ENCODE measurements at regions not wholly inside any gene's neighbourhood (a gene's known extent, or its start where the extent isn't known, plus 50 kb on each side); places are given as distances from the start of the nearest gene placed in this dataset.

GRCh38 chr2:66827851-66828250 is 392.9 kb downstream of the MEIS1 start:
- ChIA-PET POLR2A (ENCODE audit: unreplicated experiment) (no interaction called here), CTCF (no interaction called here)
- no peaks in the 10 kb centered on the region; the same call in 1 of the 2 replicates for H3K9me3 ChIP-seq (ENCODE audit: insufficient read depth, low read depth)
- no TSS peak for BruUV-seq (replicated peaks)
- H2AFZ ChIP-seq: no peak overlapping the region
- no peaks in the 10 kb centered on the region for H3K27me3 ChIP-seq (ENCODE audit: insufficient read depth, low read depth)
- H4K20me1 ChIP-seq (ENCODE audit: insufficient read depth): no peaks in the 10 kb centered on the region
- no peaks in the 10 kb centered on the region for H3F3A ChIP-seq (ENCODE audit: insufficient read depth, low read depth)
- no peak overlapping the region for H3K4me3 ChIP-seq
- no peak for DNase-seq
- H3K79me2 ChIP-seq (ENCODE audit: low read depth): no peaks in the 10 kb centered on the region
- no peak overlapping the region for H3K27ac ChIP-seq
- H3K4me2 ChIP-seq: no peak overlapping the region
- intact Hi-C loops (cut with micrococcal nuclease; ENCODE audit: unreplicated experiment): no loop called here
- H3K36me3 ChIP-seq (ENCODE audit: low read depth): no peaks in the 10 kb centered on the region
- no peaks in the 10 kb centered on the region for H3K4me1 ChIP-seq (replicated peaks; ENCODE audit: insufficient read depth)
- TF ChIP-seq CTCF (conservative IDR thresholded peaks at IDR 0.05) (no peak), EZH2 (IDR thresholded peaks at IDR 0.05; ENCODE audit: low read depth) (no peak)
- H3K9me2 ChIP-seq (ENCODE audit: insufficient read depth): no peaks in the 10 kb centered on the region; the same call in 1 of the 2 replicates

- H4K20me1 ChIP-seq (ENCODE audit: insufficient read depth): no peaks in the 10 kb centered on the region
- H3K4me2 ChIP-seq: no peak overlapping the region
- no peaks in the 10 kb centered on the region for H3K27me3 ChIP-seq (ENCODE audit: insufficient read depth, low read depth)
- no peaks in the 10 kb centered on the region for H3K79me2 ChIP-seq (ENCODE audit: low read depth)
- ChIA-PET POLR2A (ENCODE audit: unreplicated experiment) (no interaction called here), CTCF (no interaction called here)
- H3K9me3 ChIP-seq (ENCODE audit: insufficient read depth, low read depth): no peaks in the 10 kb centered on the region; the same call in 1 of the 2 replicates
- no peak overlapping the region for H3K4me3 ChIP-seq
- H3K27ac ChIP-seq: no peak overlapping the region
- H3K9me2 ChIP-seq (ENCODE audit: insufficient read depth): no peaks in the 10 kb centered on the region; the same call in 1 of the 2 replicates
- no TSS peak for BruUV-seq (replicated peaks)
- H2AFZ ChIP-seq: no peak overlapping the region
- no peak for TF ChIP-seq EZH2 (IDR thresholded peaks at IDR 0.05; ENCODE audit: low read depth)
- TF ChIP-seq CTCF (conservative IDR thresholded peaks at IDR 0.05): no peak
- H3K4me1 ChIP-seq (replicated peaks; ENCODE audit: insufficient read depth): no peaks in the 10 kb centered on the region
- intact Hi-C loops (cut with micrococcal nuclease; ENCODE audit: unreplicated experiment): no loop called here
- no peak for DNase-seq
- H3K36me3 ChIP-seq (ENCODE audit: low read depth): no peaks in the 10 kb centered on the region
- H3F3A ChIP-seq (ENCODE audit: insufficient read depth, low read depth): no peaks in the 10 kb centered on the region
These were observed 394.0 kb downstream of the MEIS1 start for GRCh38 chr2:66828876-66829275.

- ChIA-PET POLR2A (ENCODE audit: unreplicated experiment) (no interaction called here), CTCF (no interaction called here)
- H3K4me2 ChIP-seq: no peak overlapping the region
- intact Hi-C loops (cut with micrococcal nuclease; ENCODE audit: unreplicated experiment): no loop called here
- TF ChIP-seq EZH2 (IDR thresholded peaks at IDR 0.05; ENCODE audit: low read depth) (no peak), CTCF (conservative IDR thresholded peaks at IDR 0.05) (no peak)
- H3K27ac ChIP-seq: no peak overlapping the region
- no peaks in the 10 kb centered on the region for H3K4me1 ChIP-seq (replicated peaks; ENCODE audit: insufficient read depth)
- H3K9me3 ChIP-seq (ENCODE audit: insufficient read depth, low read depth): no peaks in the 10 kb centered on the region
- no peaks in the 10 kb centered on the region for H4K20me1 ChIP-seq (ENCODE audit: insufficient read depth)
- no peaks in the 10 kb centered on the region for H3F3A ChIP-seq (ENCODE audit: insufficient read depth, low read depth)
- no peaks in the 10 kb centered on the region for H3K27me3 ChIP-seq (ENCODE audit: insufficient read depth, low read depth)
- no peaks in the 10 kb centered on the region for H3K36me3 ChIP-seq (ENCODE audit: low read depth)
- no peak for DNase-seq
- H3K9me2 ChIP-seq (ENCODE audit: insufficient read depth): no peaks in the 10 kb centered on the region; the same call in 1 of the 2 replicates
- no peak overlapping the region for H2AFZ ChIP-seq
- no peak overlapping the region for H3K4me3 ChIP-seq
- BruUV-seq (replicated peaks): no TSS peak
- no peaks in the 10 kb centered on the region for H3K79me2 ChIP-seq (ENCODE audit: low read depth)
These were observed 396.0 kb downstream of the MEIS1 start for GRCh38 chr2:66830881-66831280.
